ENCODE measurements at regions not wholly inside any gene's neighbourhood (a gene's known extent, or its start where the extent isn't known, plus 50 kb on each side); places are given as distances from the start of the nearest gene placed in this dataset.

- TF ChIP-seq DLX4 (CRISPR knock-in tag; IDR thresholded peaks at IDR 0.05): no peak
- no peak for TF ChIP-seq PHF8 (IDR thresholded peaks at IDR 0.05; ENCODE audit: borderline replicate concordance, low read length)
- no peak for TF ChIP-seq RBM39 (optimal IDR thresholded peaks at IDR 0.05; ENCODE audit: low read depth, low read length)
- no peak for TF ChIP-seq FOXK2 (conservative IDR thresholded peaks at IDR 0.05 in 1 of 2, IDR thresholded peaks at IDR 0.05 in 1 of 2; ENCODE audit: low read depth in 2 of 2)
- no peak for TF ChIP-seq SMARCB1 (IDR thresholded peaks at IDR 0.05; ENCODE audit: insufficient read length, low read depth)
- no peak for TF ChIP-seq ELK1 (CRISPR knock-in tag; IDR thresholded peaks at IDR 0.05)
- no peak for TF ChIP-seq SETDB1 (IDR thresholded peaks at IDR 0.05; ENCODE audit: low read length)
- no peak for TF ChIP-seq ZNF766 (CRISPR knock-in tag; conservative IDR thresholded peaks at IDR 0.05)
- TF ChIP-seq NCOA1 (IDR thresholded peaks at IDR 0.05; ENCODE audit: low read depth): no peak
- no peak for TF ChIP-seq RBBP5 (IDR thresholded peaks at IDR 0.05; ENCODE audit: borderline replicate concordance, insufficient read depth, low read length, poor library complexity, severe bottlenecking)
- no peak for TF ChIP-seq POLR2B (IDR thresholded peaks at IDR 0.05; ENCODE audit: low read depth, partially characterized antibody)
These were observed 201.3 kb upstream of the PRICKLE2 start (continued) for GRCh38 chr3:64426551-64426950.

- Histone ChIP-seq H3K79me2 (ENCODE audit: control insufficient read depth, insufficient read depth, low read length) (no peaks in the 10 kb centered on the region), H3K9me1 (ENCODE audit: control insufficient read depth, insufficient read depth, low read length) (no peaks in the 10 kb centered on the region), H3K4me1 (replicated peaks in 1 of 2; ENCODE audit: control insufficient read depth in 2 of 2, insufficient read depth in 2 of 2, low read length in 2 of 2) (no peaks in the 10 kb centered on the region), H3K9ac (ENCODE audit: insufficient read depth in 1 of 2, low read depth in 2 of 2, low read length in 2 of 2) (no peak overlapping the region), H3K4me2 (ENCODE audit: insufficient read depth, low read length) (no peak overlapping the region), H2AFZ (ENCODE audit: low read depth, low read length) (no peak overlapping the region), H4K20me1 (replicated peaks; ENCODE audit: control insufficient read depth, insufficient read depth, low read length) (no peaks in the 10 kb centered on the region), H3K4me3 (no peak overlapping the region), H3K9me3 (replicated peaks; ENCODE audit: control insufficient read depth, insufficient read depth, low read depth, low read length) (no peaks in the 10 kb centered on the region; the same call in 1 of the 2 replicates), H3K27me3 (ENCODE audit: control insufficient read depth in 2 of 2, insufficient read depth in 2 of 2, low read length in 2 of 2) (no peaks in the 10 kb centered on the region), H3K36me3 (ENCODE audit: control insufficient read depth, insufficient read depth, low read length) (no peaks in the 10 kb centered on the region), H3K27ac (ENCODE audit: extremely low read depth, low read depth, low read length) (no peak overlapping the region)
- CTCF ChIA-PET (ENCODE audit: low intra/inter-chr PET ratio): no interaction called here
- POLR2A ChIA-PET: no interaction called here
- 0% methylated on average over 4 of the region's 4 CpGs for WGBS (ENCODE audit: insufficient coverage, low coverage, missing lambda C conversion rate)
- TF ChIP-seq, protein P1, sequence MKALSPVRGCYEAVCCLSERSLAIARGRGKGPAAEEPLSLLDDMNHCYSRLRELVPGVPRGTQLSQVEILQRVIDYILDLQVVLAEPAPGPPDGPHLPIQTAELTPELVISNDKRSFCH (CRISPR knock-in tag; IDR thresholded peaks at IDR 0.05): no peak
- TF ChIP-seq, protein P1 (tag; IDR thresholded peaks at IDR 0.05): no peak
- TF ChIP-seq BCOR (IDR thresholded peaks at IDR 0.05): no peak
- no peak for TF ChIP-seq PTRF (tag; IDR thresholded peaks at IDR 0.05)
- no peak for TF ChIP-seq TSC22D4 (tag; IDR thresholded peaks at IDR 0.05)
- intact Hi-C loops (cut with micrococcal nuclease) (no loop called here), in situ Hi-C loops (cut with MboI) (no loop called here)
- DNase-seq (ENCODE audit: extremely low read depth in 1 of 4, low spot score in 3 of 4): no peak
- ATAC-seq: no peak
- no TSS peak for BruUV-seq (replicated peaks)
- FAIRE-seq: no peak
These were observed 197.7 kb upstream of the PRICKLE2 start for GRCh38 chr3:64422932-64423331.
